ENCODE measurements at regions not wholly inside any gene's neighbourhood (a gene's known extent, or its start where the extent isn't known, plus 50 kb on each side); places are given as distances from the start of the nearest gene placed in this dataset.

- no peaks in the 10 kb centered on the region for H3K27me3 ChIP-seq
- H3K9me3 ChIP-seq = no peaks in the 10 kb centered on the region
- no peaks in the 10 kb centered on the region for H3K4me1 ChIP-seq
- H3K27ac ChIP-seq (replicated peaks in 1 of 4) = no peak overlapping the region
- TF ChIP-seq CTCF (IDR thresholded peaks at IDR 0.05) (no peak), POLR2A (IDR thresholded peaks at IDR 0.05; ENCODE audit: low read depth) (no peak), POLR2AphosphoS5 (IDR thresholded peaks at IDR 0.05) (no peak), EP300 (IDR thresholded peaks at IDR 0.05) (no peak)
- 91% methylated on average over 5 of the region's 5 CpGs for WGBS
- H3K4me3 ChIP-seq = no peak overlapping the region
- no peaks in the 10 kb centered on the region for H3K36me3 ChIP-seq
- no peak for DNase-seq (ENCODE audit: extremely low spot score)
- intact Hi-C loops (cut with DNase I) = no loop called here
Measured at GRCh38 chr1:114324662-114324965, 170.9 kb upstream of the SYT6 start.

- Histone ChIP-seq H3K4me3 (no peak overlapping the region), H3K27me3 (no peaks in the 10 kb centered on the region), H3K27ac (replicated peaks in 1 of 4) (no peak overlapping the region), H3K4me1 (no peaks in the 10 kb centered on the region), H3K9me3 (no peaks in the 10 kb centered on the region), H3K36me3 (no peaks in the 10 kb centered on the region)
- peak; percentile 77 for DNase-seq (ENCODE audit: extremely low spot score)
- intact Hi-C loops (cut with DNase I) = no loop called here
- 84% methylated on average over 15 of the region's 15 CpGs for WGBS
- TF ChIP-seq POLR2A (IDR thresholded peaks at IDR 0.05; ENCODE audit: low read depth) = no peak
- no peak for TF ChIP-seq POLR2AphosphoS5 (IDR thresholded peaks at IDR 0.05)
- no peak for TF ChIP-seq CTCF (IDR thresholded peaks at IDR 0.05)
- TF ChIP-seq EP300 (IDR thresholded peaks at IDR 0.05) = no peak
Measured at GRCh38 chr1:114323959-114324661, 170.4 kb upstream of the SYT6 start.

GRCh38 chr1:114322734-114323133 lies 169.1 kb upstream of the SYT6 start:
- no peak for TF ChIP-seq POLR2AphosphoS5 (IDR thresholded peaks at IDR 0.05)
- no peak for TF ChIP-seq EP300 (IDR thresholded peaks at IDR 0.05)
- no peak for TF ChIP-seq POLR2A (IDR thresholded peaks at IDR 0.05; ENCODE audit: low read depth)
- no peak for TF ChIP-seq CTCF (IDR thresholded peaks at IDR 0.05)
- H3K4me1 ChIP-seq = no peaks in the 10 kb centered on the region
- intact Hi-C loops (cut with DNase I) = no loop called here
- H3K4me3 ChIP-seq = no peak overlapping the region
- no peak for DNase-seq (ENCODE audit: extremely low spot score)
- H3K9me3 ChIP-seq = no peaks in the 10 kb centered on the region
- WGBS = 82% methylated on average over 2 of the region's 2 CpGs
- H3K27ac ChIP-seq (replicated peaks in 1 of 4) = no peak overlapping the region
- no peaks in the 10 kb centered on the region for H3K36me3 ChIP-seq
- H3K27me3 ChIP-seq = no peaks in the 10 kb centered on the region

GRCh38 chr1:114322207-114322606 lies 168.5 kb upstream of the SYT6 start:
- no peak for TF ChIP-seq POLR2A (IDR thresholded peaks at IDR 0.05; ENCODE audit: low read depth)
- no peak for TF ChIP-seq CTCF (IDR thresholded peaks at IDR 0.05)
- H3K27ac ChIP-seq (replicated peaks in 1 of 4) = no peak overlapping the region
- 70% methylated on average over 3 of the region's 3 CpGs for WGBS

GRCh38 chr1:114320586-114320985 lies 166.9 kb upstream of the SYT6 start:
- Histone ChIP-seq H3K4me1 (no peaks in the 10 kb centered on the region), H3K9me3 (no peaks in the 10 kb centered on the region), H3K36me3 (no peaks in the 10 kb centered on the region), H3K4me3 (no peak overlapping the region), H3K27ac (replicated peaks in 1 of 4) (no peak overlapping the region), H3K27me3 (no peaks in the 10 kb centered on the region)
- TF ChIP-seq POLR2A (IDR thresholded peaks at IDR 0.05; ENCODE audit: low read depth) = no peak
- no peak for TF ChIP-seq CTCF (IDR thresholded peaks at IDR 0.05)
- no peak for TF ChIP-seq POLR2AphosphoS5 (IDR thresholded peaks at IDR 0.05)
- no peak for TF ChIP-seq EP300 (IDR thresholded peaks at IDR 0.05)
- DNase-seq (ENCODE audit: extremely low spot score) = no peak
- intact Hi-C loops (cut with DNase I) = no loop called here

More at GRCh38 chr1:114322207-114322606, 168.5 kb upstream of the SYT6 start:
- Histone ChIP-seq H3K36me3 (no peaks in the 10 kb centered on the region), H3K4me1 (no peaks in the 10 kb centered on the region), H3K9me3 (no peaks in the 10 kb centered on the region), H3K27me3 (no peaks in the 10 kb centered on the region), H3K4me3 (no peak overlapping the region)
- intact Hi-C loops (cut with DNase I) = no loop called here
- DNase-seq (ENCODE audit: extremely low spot score) = no peak

Data from esophagus muscularis mucosa (tissue), 4 donors.